HG02588 (cell line): ENCODE measurements at regions not wholly inside any gene's neighbourhood (a gene's known extent, or its start where the extent isn't known, plus 50 kb on each side); places are given as distances from the start of the nearest gene placed in this dataset.

ENCODE experiments used
- ATAC-seq: cut with Tn5 transposase; IDR thresholded peaks from one replicate; pipeline ENCODE4 v1.9.1; 2021; ENCODE audit warnings: mild to moderate bottlenecking, moderate library complexity; ENCODE audit not compliant: unreplicated experiment

DNA sequence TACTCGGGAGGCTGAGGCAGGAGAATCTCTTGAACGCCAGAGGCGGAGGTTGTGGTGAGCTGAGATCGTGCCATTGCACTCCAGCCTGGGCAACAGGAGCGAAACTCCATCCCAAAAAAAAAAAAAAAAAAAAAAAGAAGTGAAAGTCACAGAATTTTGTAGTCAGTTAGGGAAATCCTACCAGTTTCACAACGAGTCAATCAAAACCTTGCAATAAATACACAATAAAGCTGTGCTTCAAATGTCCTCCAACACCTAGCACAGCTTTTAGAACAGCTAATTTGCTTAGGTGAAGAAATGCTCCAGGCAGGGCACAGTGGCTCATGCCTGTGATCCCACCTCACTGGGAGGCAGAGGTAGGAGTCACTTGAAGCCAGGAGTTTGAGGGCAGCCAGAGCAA lies 112.8 kb upstream of the ATF7IP start:
- ATAC-seq = no peak

DNA sequence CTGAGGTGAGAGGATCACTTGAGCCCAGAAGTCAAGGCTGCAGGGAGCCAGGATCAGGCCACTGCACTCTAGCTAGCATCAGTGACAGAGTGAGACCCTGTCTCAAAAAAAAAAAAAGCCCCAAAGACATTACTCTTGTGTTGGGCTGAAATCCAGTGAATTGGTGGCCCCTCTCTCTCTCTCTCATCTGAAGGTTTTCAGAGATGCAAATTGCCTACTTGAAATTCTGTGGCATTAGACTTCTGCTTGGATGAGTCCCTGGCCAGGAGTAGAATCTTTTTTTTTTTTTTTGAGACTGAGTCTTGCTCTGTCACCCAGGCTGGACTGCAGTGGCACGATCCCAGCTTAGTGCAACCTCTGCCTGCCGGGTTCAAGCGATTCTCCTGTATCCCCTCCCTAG lies 112.0 kb upstream of the ATF7IP start:
- ATAC-seq = no peak

DNA sequence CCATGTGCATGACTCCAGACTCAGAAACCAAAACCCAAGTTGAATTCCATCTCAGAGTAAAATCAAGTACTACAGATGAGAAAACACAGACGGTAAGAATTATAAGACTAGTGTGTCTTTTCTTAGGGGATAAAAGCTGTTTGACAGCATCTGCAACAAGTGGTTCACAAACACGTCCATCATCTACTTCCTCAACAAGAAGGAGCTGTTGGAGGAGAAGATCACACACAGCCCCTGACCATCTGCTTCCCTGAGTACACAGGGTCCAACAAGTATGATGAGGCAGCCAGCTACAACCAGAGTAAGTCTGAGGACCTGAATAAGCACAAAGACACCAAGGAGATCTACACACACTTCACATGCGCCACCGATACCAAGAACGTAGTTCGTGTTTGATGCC lies 110.7 kb upstream of the ATF7IP start:
- ATAC-seq = no peak

DNA sequence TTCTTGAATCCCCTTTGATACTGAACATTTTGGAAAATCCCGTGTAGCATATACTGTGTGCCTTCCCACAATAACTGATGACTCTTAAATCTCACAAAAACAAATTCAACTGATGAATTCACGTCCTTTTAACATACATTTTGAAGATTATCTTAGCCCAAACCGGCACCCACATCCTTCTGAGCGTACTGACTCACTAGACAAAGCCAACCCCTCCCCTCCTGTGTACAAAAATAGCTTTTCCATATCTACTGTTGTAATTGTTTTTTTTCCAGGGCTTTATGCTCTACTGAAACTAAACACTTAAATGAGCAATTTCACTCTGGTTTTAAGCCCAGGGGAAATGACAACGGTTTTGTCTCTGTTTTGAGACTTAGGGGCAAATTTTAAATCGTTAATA lies 109.4 kb upstream of the ATF7IP start:
- no peak for ATAC-seq

DNA sequence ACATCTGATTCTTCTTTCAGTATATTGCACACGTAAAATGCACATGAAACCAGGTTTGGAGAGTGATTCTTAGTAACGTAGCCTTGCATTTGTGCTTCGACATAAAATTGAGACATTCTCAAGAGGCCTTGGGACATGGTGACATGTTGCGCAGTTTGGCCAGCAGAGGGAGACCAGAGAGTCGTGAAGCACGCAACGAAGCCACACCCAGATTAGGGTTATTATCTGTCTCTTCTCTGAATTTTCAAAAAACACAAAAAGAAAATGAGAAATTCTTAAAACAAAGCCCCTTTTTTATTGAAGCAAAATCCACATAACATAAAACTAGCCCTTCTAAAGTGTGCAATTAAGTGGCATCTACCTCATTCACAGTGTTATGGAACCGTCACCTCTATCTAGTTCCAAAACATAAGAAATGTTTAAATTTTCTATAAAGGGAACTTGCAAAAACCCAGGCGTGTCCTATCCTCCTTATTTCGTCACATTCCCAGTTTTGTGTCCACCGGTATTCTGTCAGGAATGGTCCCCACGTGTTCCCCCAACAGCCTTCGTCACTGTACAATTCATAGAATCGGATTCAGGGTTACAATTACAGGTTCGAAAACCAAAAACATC lies 108.8 kb upstream of the ATF7IP start:
- peak; percentile 44 for ATAC-seq

DNA sequence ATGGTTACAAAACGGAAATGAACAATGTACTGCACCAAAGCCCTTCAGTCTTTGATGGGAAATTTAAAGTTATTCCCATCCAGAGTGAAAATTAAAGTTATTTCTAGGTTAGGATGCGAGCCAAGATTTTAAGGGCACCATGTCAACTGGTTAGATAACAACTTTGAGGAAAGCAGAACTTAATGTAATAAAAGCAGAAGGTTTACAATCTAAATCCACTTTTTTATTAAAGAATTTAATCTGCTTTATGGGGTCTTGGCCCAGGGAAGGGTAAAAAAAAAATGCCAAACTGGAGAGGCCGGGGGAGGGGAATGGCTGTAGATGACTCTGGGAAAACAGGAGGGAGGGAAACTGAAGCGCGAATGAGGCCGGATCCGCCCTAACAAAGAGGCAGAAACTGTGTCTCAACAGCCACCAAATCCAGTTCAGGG lies 108.2 kb upstream of the ATF7IP start:
- no peak for ATAC-seq

DNA sequence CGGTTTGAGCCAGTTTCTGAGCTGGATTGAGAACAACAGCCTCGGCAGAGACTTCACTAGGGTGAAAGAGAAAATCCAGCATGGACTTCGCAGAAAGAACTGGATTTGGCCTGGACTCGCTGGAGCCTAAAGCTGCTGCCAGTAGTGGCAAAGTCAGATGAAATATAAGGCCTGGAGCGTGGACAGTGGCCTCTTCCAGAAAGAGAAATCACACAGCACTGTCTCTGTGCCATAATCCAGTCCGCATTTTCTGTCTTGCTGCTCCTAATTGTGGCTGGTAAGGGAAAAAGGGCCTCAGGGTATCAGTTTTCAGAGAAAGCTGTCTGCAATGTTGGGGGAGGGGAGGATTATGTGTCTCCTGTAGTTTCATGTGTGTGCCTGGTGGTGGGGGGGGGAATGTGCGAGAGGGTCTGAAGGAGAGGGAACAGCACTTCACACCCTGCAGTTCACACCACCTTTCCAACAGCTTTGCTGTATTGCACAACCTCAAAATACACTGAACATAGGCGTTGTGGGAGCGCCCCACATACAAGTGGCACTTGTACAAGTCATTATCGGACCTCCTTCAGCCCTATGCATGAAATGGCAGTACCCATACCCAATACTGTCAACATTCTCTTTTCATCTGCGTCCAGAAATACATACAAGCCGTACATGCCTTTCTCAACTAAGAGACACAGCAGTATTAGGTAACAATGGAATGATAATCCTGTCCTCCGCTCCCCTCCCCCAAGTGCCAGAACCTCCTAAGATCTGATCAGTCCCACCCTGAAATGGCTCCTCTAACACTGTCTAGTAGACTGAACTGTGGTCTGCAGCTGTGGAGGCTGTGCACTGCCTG lies 107.5 kb upstream of the ATF7IP start:
- peak; percentile 66 for ATAC-seq

DNA sequence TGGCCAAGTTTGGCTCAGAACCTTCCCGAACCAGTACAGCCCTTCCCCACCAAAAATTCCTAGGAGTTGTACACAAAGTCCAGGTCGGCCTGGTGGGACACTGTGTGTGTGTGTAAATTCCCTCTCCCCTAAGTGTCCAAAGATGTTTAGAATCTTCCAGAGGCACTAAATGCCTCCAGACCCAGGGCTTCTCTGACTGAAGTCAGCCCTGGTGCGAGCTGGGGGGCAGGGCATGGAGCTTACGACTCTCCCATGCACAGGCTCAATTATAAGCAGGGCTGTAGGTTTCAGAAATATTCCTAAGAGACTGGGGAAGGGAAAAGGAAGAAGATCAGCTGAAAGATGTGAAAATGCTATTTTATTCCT lies 106.9 kb upstream of the ATF7IP start:
- ATAC-seq = no peak

DNA sequence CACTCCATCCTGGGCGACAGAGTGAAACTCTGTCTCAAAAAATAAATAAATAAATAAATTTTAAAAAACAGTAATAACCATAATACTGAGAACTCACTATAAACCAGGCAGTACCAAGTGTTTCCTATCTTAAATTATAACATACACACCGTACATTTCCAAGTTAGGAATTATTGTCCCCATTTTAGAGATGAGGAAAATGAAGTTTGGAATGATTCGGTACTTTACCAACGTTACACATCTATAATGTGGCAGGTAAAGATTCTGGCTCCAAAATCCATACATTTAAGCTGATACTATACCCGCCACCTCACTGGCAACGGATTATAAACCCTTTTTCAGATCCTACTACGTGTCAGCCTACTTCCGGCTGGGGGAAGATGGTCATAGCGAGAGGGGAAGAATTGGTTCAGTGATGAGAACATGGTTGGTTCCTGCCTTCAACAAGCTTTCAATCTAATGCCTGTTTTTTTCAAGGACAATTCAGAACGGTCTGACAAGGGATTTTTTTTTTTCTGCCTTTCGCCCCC lies 105.9 kb upstream of the ATF7IP start:
- no peak for ATAC-seq

DNA sequence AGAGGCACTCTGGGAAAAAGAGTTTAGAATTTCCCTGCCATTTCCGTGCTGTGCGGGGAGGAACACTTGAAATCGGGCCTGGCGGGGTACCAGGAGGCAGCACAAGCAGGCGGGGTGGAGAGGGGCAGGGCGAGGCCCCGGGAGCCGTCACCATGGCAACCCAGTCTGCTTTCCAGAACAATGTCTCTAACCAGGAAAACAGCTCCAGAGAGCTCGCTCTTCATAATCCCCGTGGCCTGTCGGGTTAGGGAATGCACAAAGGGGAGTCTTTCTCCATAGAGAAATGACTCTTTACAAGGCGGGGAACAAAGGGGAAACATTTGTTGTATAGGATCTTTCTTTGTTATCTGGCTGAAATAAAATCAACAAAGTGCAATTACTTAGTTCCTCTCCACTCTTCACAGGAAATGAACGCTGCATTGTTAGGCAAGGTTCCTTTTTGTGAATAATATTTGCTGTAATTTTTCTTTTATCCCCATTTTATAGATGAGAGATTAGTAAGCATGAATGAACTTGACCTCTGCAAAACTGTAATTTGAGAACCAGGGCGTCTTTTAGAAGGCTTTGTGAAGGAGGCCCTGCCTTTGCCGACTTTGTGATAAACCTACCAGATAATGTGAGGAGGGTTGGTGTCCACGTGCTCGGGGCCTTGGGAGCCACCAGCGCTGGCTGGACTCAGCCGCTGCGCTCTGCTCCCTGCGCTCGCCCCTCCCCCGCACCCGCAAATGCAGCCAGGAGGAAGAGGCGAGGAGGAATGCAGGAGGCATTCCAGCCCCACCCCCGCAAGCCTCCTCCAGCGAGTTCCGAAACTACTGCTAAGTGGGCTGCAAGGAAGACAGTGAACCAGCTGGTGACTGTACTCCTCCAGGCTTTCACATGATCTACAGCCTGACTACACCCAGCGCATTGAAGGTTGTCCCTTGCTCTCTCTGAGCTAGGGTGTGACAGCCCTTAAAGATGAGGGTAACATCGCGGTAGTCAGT lies 105.2 kb upstream of the ATF7IP start:
- ATAC-seq = no peak

DNA sequence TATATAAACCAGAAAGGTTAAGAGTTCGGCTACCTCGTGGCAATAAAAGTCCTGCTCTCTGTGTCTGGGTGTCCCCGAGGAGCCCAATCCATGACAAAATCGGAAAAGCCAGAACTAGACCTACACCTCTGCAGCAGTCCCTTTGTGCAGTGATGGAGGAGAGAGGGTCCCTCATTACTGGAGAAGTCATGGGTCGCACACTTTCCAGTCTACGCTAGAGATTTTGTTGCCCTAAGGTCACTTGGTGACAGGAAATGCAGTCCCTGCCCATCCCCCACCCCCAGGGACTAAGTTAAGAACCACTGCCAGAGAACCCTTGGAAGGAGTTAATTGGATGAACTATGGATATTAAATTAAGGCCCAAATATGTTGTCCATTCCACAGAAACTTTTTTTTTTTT lies 104.4 kb upstream of the ATF7IP start:
- ATAC-seq = no peak

DNA sequence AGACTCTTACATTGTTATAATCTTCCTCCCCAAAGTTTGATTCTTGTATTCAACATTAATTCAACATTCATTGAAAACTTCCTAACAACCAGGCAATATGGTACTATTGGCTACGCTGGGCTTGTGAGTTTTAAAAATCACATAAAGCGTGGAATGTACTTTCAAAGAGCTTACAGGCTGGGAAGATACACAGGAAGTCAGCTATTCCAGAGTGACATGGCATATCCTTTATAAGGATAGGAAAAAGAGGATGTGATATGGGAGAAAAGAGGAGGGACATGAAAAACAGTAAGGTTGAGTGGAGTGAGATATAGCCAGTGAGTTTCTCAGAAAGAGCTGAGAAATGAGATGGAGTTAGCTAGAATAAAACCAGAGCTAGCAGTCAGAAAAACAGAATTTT lies 103.6 kb upstream of the ATF7IP start:
- no peak for ATAC-seq

DNA sequence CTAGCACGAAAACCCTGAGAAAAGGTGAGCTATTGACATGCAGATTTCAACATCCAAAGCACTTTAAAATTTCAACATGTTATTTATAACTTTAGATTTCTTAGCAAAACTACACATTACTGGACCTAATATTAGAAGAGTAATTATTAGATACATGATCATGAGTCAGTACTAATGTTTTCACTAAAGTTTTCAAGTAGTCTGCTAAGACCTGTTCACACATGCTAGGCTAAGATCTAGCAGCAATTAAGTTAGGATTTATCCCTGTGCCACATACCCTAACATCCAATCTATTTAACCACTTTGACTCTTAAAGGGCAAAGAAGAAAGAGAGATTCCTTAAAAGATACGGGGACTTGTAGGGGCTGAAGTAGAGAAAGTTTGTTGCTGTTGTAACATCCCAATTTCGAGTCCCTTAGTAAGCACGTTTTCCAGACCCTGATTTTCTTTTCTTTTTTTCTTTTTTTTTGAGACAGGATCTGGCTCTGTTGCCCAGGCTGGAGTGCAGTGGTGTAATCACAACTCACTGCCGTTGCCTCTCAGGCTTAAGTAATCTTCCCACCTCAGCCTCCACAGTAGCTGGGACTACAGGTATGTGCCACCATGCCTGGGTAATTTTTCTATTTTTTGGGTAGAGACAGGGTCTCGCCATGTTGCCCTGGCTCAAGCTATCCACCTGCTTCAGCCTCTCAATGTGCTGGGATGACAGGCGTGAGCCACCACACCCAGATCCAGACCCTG lies 102.5 kb upstream of the ATF7IP start:
- ATAC-seq = no peak

DNA sequence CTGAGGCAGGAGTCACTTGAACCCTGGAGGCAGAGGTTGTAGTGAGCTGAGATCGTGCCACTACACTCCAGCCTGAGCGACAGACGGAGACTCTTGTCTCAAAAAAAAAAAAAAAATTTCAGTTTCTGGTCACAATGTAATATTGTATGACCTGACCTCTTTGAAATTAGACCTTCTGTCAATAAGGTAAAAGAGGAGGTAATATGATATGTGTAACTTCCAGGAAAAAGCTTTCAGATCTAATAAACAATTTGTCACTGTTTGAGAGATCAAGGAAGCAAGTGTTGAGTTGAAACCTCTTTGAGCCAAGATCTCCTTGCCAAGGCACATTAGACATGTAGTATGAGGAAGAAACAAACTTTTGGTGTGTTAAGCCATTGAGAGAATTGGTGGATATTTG lies 101.7 kb upstream of the ATF7IP start:
- no peak for ATAC-seq

DNA sequence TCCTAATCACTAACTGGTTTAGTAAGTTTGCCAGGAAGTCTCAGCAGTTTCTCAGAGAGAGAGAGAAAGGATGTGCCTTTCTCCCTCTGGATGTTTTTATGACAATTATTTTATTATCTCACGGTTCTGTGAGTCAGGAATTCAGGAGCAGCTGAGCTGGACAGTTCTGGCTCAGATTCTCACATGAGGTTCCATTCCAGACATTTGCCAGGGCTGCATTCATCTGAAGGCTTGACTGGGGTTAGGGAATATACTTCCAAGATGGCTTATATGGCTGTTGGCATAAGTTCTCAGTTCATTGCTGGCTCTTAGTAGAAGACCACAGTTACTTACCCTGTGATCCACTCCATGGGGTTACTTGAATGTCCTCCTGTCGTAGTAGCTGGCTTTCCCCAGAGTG lies 101.2 kb upstream of the ATF7IP start:
- ATAC-seq = no peak

DNA sequence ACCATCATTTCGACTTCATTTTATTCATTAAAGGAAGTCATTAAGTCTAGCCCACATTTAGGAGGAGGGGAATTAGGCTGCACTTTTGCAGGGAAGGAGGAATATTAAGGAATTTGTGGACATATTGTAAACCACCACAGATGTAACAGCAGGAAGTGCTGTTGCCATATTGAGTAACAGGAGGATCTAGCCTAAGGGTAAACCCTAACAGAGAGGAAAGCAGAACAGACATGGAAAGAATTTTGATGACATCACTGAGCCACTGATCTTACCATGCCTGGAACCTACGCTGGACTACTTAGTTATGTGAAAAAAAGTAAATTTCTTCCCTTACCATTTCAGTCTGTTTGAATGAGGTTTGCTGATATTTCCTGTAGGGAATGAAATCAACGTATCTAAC lies 100.7 kb upstream of the ATF7IP start:
- ATAC-seq = no peak

DNA sequence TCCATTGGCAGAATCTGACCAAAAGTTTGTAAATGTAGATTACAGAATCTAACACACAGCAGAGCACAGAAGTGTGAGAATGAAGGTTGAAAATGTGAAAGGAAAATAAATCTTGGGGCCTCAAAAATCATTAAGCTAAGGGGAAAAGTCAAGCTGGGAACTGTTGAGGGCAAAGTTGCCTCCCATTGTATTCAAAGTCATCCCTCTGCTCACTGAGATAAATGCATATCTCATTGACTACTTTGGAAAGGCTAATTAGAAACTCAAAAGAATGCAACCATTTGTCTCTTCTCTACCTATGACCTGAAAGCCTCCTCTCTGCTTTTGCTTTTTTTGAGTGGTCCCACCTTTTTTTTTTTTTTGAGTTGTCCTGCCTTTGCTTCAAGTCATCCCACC lies 97.4 kb upstream of the ATF7IP start:
- no peak for ATAC-seq

DNA sequence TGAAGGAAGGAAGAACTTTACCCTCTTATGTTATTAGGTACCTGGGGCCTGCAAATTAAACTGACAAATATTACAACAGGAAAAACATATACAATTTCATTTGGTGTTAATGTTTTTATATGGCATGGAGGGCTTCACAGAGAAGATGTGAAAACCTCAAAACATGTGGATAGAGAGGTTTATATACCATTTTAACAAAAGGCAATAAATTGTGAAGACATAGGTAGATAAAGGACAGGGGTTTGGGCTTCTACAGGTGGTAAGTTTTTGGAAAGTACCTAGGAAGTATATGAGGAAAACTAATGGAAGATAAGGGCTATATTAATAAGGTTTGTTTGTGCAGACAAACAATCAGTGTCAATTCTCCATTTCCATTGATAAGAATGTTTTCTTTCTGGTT lies 95.1 kb upstream of the ATF7IP start:
- no peak for ATAC-seq

DNA sequence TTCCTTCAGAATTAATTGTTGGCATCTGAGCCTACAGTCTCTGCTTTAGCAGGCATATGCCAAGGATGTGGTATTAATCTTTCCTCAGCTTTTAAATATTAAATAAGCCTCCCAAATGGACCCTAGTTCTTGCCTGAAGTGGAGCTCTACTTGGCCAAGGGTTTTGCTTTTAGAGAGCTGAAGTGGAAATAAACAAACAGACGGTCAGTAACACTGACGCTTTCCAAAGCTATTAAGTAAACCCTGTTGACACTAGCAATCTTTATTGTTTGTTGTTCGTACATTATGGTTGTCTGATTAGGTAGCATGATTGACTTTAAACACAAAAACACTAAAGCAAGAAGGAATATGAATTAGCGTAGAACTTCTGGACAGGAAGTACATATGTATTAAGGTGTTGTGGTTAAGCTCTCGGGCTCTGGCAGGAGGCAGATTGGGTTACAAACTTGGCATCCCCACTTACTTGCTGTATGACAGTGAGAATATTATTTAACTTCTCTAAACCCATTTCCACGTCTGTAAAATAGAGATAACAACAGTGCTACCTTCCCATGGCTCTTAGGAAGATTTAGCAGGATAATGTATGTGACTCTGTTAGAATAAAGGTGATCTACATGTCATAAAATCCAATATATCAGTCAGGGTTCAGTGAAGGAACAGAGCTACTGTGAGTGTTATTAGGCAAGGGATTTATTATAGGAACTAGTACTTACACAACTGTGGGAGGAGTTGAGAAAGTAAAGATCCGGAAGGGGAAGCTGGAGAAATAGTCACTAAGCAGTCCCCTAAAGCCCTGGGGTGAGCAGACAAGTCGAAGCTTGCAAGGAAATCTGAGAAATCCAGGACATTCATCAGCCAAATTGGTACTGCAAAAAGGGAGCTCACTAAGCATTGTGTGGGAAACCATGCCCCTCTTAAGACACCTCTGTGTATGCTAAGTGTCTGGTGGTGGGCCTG lies 92.2 kb upstream of the ATF7IP start:
- ATAC-seq = no peak

DNA sequence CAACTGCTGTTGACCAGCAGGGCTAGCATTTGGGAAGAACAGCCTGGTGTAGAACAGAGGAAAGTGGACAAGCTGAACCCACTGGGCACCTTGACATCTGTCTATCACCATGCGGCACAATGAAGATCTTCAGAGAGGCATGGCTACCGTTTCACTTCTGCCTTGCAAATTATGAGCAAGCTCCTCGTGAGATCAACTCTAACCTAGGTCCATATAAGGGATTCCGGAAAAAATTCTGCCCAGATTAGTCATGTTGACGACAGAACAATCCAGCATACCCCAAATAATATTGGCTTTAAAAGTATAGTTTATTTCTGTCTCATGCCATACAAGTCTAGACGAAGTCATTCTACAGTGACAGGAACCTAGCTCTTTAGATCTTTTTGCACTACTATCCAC lies 91.6 kb upstream of the ATF7IP start:
- ATAC-seq = no peak
